Glutamatergic neuron (in vitro differentiated cells): ENCODE measurements at regions not wholly inside any gene's neighbourhood (a gene's known extent, or its start where the extent isn't known, plus 50 kb on each side); places are given as distances from the start of the nearest gene placed in this dataset.
"Not testable (repeated sequence)": the region's sequence is repeated elsewhere in the genome, so short reads cannot be mapped to it uniquely, and the experiment has no call there.

Experiments
- DNase-seq: peaks from one replicate; pipeline ENCODE4 v3.0.0; 2022
- H3K27ac Mint-ChIP-seq: one replicate; pipeline ENCODE4 v1.8.0; 2020; ENCODE audit warnings: mild to moderate bottlenecking, mixed read lengths, inconsistent platforms; ENCODE audit not compliant: unreplicated experiment
- H3K27me3 Mint-ChIP-seq: one replicate; pipeline ENCODE4 v1.8.0; 2020; ENCODE audit warnings: mild to moderate bottlenecking, moderate library complexity, mixed read lengths, inconsistent platforms; ENCODE audit not compliant: unreplicated experiment
- H3K36me3 Mint-ChIP-seq: one replicate; pipeline ENCODE4 v1.8.0; 2020; ENCODE audit warnings: mild to moderate bottlenecking, mixed read lengths, inconsistent platforms; ENCODE audit not compliant: unreplicated experiment
- H3K4me1 Mint-ChIP-seq: one replicate; pipeline ENCODE4 v1.8.0; 2020; ENCODE audit warnings: mild to moderate bottlenecking, low read depth, mixed read lengths, inconsistent platforms; ENCODE audit not compliant: unreplicated experiment
- H3K4me3 Mint-ChIP-seq: one replicate; pipeline ENCODE4 v1.8.0; 2020; ENCODE audit warnings: mild to moderate bottlenecking, mixed read lengths, inconsistent platforms; ENCODE audit not compliant: unreplicated experiment
- H3K9me3 Mint-ChIP-seq: one replicate; pipeline ENCODE4 v1.8.0; 2020; ENCODE audit warnings: mild to moderate bottlenecking, moderate library complexity, mixed read lengths, inconsistent platforms; ENCODE audit not compliant: unreplicated experiment
- CTCF ChIP-seq: fragments of 200-600 bp; sonication (generic); IDR thresholded peaks from one replicate; pipeline ENCODE4 v1.5.0; 2021; ENCODE audit not compliant: partially characterized antibody, unreplicated experiment

GRCh38 chr2:126952216-126952615 lies 53.5 kb downstream of the TEX51 start:
- Mint-ChIP-seq H3K9me3 (peaks cover 7% of the 10 kb centered on the region), H3K4me3 (no peak overlapping the region)

GRCh38 chr2:126953483-126953882 lies 54.8 kb downstream of the TEX51 start:
- Mint-ChIP-seq H3K36me3 (peaks cover 13% of the 10 kb centered on the region), H3K4me1 (no peaks in the 10 kb centered on the region), H3K9me3 (peaks cover 7% of the 10 kb centered on the region), H3K4me3 (no peak overlapping the region), H3K27me3 (peaks cover 4% of the 10 kb centered on the region), H3K27ac (no peak overlapping the region)
- no peak for DNase-seq
- no peak for TF ChIP-seq CTCF

More at GRCh38 chr2:126952216-126952615, 53.5 kb downstream of the TEX51 start:
- Mint-ChIP-seq H3K27ac (no peak overlapping the region), H3K27me3 (peaks cover 4% of the 10 kb centered on the region), H3K36me3 (peaks cover 13% of the 10 kb centered on the region), H3K4me1 (no peaks in the 10 kb centered on the region)
- no peak for TF ChIP-seq CTCF
- no peak for DNase-seq

- peaks cover 21% of the 10 kb centered on the region for H3K36me3 Mint-ChIP-seq
- no peak for DNase-seq
- no peak overlapping the region for H3K27ac Mint-ChIP-seq
- H3K4me1 Mint-ChIP-seq, result no peaks in the 10 kb centered on the region
- peaks cover 11% of the 10 kb centered on the region for H3K9me3 Mint-ChIP-seq
- no peak for TF ChIP-seq CTCF
- H3K4me3 Mint-ChIP-seq, result no peak overlapping the region
- H3K27me3 Mint-ChIP-seq, result peaks cover 2% of the 10 kb centered on the region
Measured at GRCh38 chr2:126954831-126955230, 56.1 kb downstream of the TEX51 start.

GRCh38 chr2:126956773-126957172 lies 58.1 kb downstream of the TEX51 start:
- DNase-seq, H3K4me3 Mint-ChIP-seq, H3K27ac Mint-ChIP-seq, H3K27me3 Mint-ChIP-seq, H3K4me1 Mint-ChIP-seq: not testable (repeated sequence)
- H3K9me3 Mint-ChIP-seq, result peaks cover 11% of the 10 kb centered on the region
- H3K36me3 Mint-ChIP-seq, result peaks cover 32% of the 10 kb centered on the region

GRCh38 chr2:126963390-126963789 lies 64.7 kb downstream of the TEX51 start:
- no peak overlapping the region for H3K27ac Mint-ChIP-seq
- DNase-seq, result no peak
- no peak overlapping the region for H3K4me3 Mint-ChIP-seq
- H3K9me3 Mint-ChIP-seq, result peaks cover 10% of the 10 kb centered on the region
- H3K27me3 Mint-ChIP-seq, result peaks cover 5% of the 10 kb centered on the region
- peaks cover 36% of the 10 kb centered on the region for H3K36me3 Mint-ChIP-seq
- H3K4me1 Mint-ChIP-seq, result peaks cover 6% of the 10 kb centered on the region
- TF ChIP-seq CTCF, result no peak

GRCh38 chr2:126966601-126967000 lies 67.9 kb downstream of the TEX51 start:
- Mint-ChIP-seq H3K27me3 (peaks cover 2% of the 10 kb centered on the region), H3K9me3 (peaks cover 3% of the 10 kb centered on the region), H3K4me3 (no peak overlapping the region), H3K4me1 (peaks cover 10% of the 10 kb centered on the region), H3K36me3 (peaks cover 17% of the 10 kb centered on the region), H3K27ac (no peak overlapping the region)
- no peak for DNase-seq
- no peak for TF ChIP-seq CTCF
